Gastroesophageal sphincter (tissue), 3 donors: ENCODE measurements at regions not wholly inside any gene's neighbourhood (a gene's known extent, or its start where the extent isn't known, plus 50 kb on each side); places are given as distances from the start of the nearest gene placed in this dataset.

Experiments
- EP300 ChIP-seq: sonication (generic); formaldehyde crosslinking; IDR thresholded peaks from one replicate; pipeline ENCODE4 v1.6.1; 2017; ENCODE audit warnings: antibody characterized with exemption, mild to moderate bottlenecking
- POLR2A ChIP-seq, 2 donors: fragments of 450-650 bp; IDR thresholded peaks; one replicate each; pipeline ENCODE4 v1.6.1; 2017; ENCODE audit warnings: antibody characterized with exemption in 2 of 2, mild to moderate bottlenecking in 2 of 2, moderate library complexity in 1 of 2
- POLR2AphosphoS5 ChIP-seq: sonication (generic); formaldehyde crosslinking; IDR thresholded peaks from one replicate; pipeline ENCODE4 v1.6.1; 2017; ENCODE audit warnings: antibody characterized with exemption
- TF ChIP-seq, protein P1 (sequence below), 4 experiments: fragments of 200-600 bp in 2 of 4; fragments of 450-650 bp in 2 of 4; sonication (generic) in 1 of 4; IDR thresholded peaks; one replicate each; pipeline ENCODE4 v1.5.1; 2017 to 2019; ENCODE audit warnings: antibody characterized with exemption in 4 of 4, mild to moderate bottlenecking in 2 of 4, moderate library complexity in 2 of 4

DNA sequence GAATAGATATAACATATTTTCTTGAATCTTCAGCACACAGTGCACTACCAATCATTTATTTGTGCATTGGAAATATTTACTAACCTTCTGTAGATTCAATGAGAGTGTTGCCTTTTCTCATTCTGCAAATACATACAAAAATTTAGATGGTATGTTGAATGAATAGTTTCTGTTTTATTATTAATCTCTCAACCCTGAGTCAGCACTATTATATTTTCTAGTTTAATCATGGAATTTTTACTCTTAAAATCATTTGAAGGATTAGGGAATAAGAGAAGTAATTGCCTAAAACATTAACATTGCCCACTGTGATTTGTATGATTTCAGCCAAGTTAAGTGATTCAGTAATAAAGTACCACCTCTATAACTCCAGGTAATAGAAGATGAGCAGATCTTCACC, 370.2 kb upstream of the CDH7 start:
- TF ChIP-seq, protein P1, sequence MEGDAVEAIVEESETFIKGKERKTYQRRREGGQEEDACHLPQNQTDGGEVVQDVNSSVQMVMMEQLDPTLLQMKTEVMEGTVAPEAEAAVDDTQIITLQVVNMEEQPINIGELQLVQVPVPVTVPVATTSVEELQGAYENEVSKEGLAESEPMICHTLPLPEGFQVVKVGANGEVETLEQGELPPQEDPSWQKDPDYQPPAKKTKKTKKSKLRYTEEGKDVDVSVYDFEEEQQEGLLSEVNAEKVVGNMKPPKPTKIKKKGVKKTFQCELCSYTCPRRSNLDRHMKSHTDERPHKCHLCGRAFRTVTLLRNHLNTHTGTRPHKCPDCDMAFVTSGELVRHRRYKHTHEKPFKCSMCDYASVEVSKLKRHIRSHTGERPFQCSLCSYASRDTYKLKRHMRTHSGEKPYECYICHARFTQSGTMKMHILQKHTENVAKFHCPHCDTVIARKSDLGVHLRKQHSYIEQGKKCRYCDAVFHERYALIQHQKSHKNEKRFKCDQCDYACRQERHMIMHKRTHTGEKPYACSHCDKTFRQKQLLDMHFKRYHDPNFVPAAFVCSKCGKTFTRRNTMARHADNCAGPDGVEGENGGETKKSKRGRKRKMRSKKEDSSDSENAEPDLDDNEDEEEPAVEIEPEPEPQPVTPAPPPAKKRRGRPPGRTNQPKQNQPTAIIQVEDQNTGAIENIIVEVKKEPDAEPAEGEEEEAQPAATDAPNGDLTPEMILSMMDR (IDR thresholded peaks at IDR 0.05), result no peak
- TF ChIP-seq POLR2A (IDR thresholded peaks at IDR 0.05) (no peak), POLR2AphosphoS5 (no peak), EP300 (no peak)
